GM20000 (cell line): ENCODE measurements at regions not wholly inside any gene's neighbourhood (a gene's known extent, or its start where the extent isn't known, plus 50 kb on each side); places are given as distances from the start of the nearest gene placed in this dataset.

Experiments used
- DNase-seq: peaks from one replicate; pipeline ENCODE4 v3.0.0; 2012; ENCODE audit warnings: low spot score
- CTCF ChIP-seq: IDR thresholded peaks from 2 replicates; pipeline ENCODE4 v1.5.1; 2012; ENCODE audit warnings: mild to moderate bottlenecking, control low read depth; ENCODE audit errors: extremely low read depth, missing control alignments

GRCh38 chr9:91100878-91101450 is 260.8 kb downstream of the AUH start:
- no peak for DNase-seq
- no peak for TF ChIP-seq CTCF

GRCh38 chr9:91101611-91102168 is 260.0 kb downstream of the AUH start:
- no peak for DNase-seq
- no peak for TF ChIP-seq CTCF

GRCh38 chr9:91102269-91102668 is 259.4 kb downstream of the AUH start:
- no peak for TF ChIP-seq CTCF
- no peak for DNase-seq

- no peak for DNase-seq
- TF ChIP-seq CTCF = no peak
These were observed 257.8 kb downstream of the AUH start for GRCh38 chr9:91103931-91104330.

GRCh38 chr9:91106415-91107081 is 255.2 kb downstream of the AUH start:
- no peak for TF ChIP-seq CTCF
- no peak for DNase-seq

- TF ChIP-seq CTCF = no peak
- DNase-seq = no peak
These were observed 250.5 kb downstream of the AUH start for GRCh38 chr9:91111226-91111625.

- DNase-seq = no peak
These were observed 249.8 kb downstream of the AUH start for GRCh38 chr9:91111876-91112275.

More at GRCh38 chr9:91111876-91112275, 249.8 kb downstream of the AUH start:
- no peak for TF ChIP-seq CTCF
